B cell (primary cell): ENCODE measurements at regions not wholly inside any gene's neighbourhood (a gene's known extent, or its start where the extent isn't known, plus 50 kb on each side); places are given as distances from the start of the nearest gene placed in this dataset.

Source experiments
- ATAC-seq: fragments of 200-7000 bp; cut with Tn5 transposase; one replicate; pipeline ENCODE4 v1.10.0; 2021; ENCODE audit warnings: low read depth, mild to moderate bottlenecking, moderate number of reproducible peaks, moderate library complexity
- CTCF ChIA-PET: fragments of 350-600 bp; sonication (Branson Sonifier 250); formaldehyde crosslinking; loops from one replicate; lab custom pipeline; 2021; ENCODE audit warnings: antibody characterized with exemption, inconsistent platforms; lab: Charles Lee
- POLR2A ChIA-PET: fragments of 350-600 bp; sonication (Branson Sonifier 250); formaldehyde crosslinking; loops from one replicate; lab custom pipeline; 2021; ENCODE audit warnings: antibody characterized with exemption; lab: Charles Lee
- DNase-seq: peaks from one replicate; pipeline ENCODE4 v3.0.0; 2013
- H2AFZ ChIP-seq: 2 replicates; pipeline ENCODE4 v1.6.1; 2012; ENCODE audit warnings: mild to moderate bottlenecking, low read depth, low read length; ENCODE audit not compliant: insufficient read depth, poor library complexity, severe bottlenecking
- H3K27ac ChIP-seq, 2 donors: 1 replicate in 1 of 2; 2 replicates in 1 of 2; pipeline ENCODE4 v1.5.1; 2012 to 2013; ENCODE audit warnings: low read length in 2 of 2, mild to moderate bottlenecking in 2 of 2, moderate library complexity in 1 of 2
- H3K27me3 ChIP-seq, 4 experiments: fragments of 200-600 bp in 1 of 4; sonication (generic) in 1 of 4; replicated peaks in 1 of 4; 1 replicate in 2 of 4; 2 replicates in 2 of 4; pipeline versions ENCODE4 v1.6.1 to v1.7.0; 2013 to 2016; ENCODE audit warnings: low read length in 3 of 4, mild to moderate bottlenecking in 2 of 4, mixed read lengths in 1 of 4, moderate library complexity in 1 of 4; ENCODE audit not compliant: insufficient read depth in 4 of 4, control insufficient read depth in 3 of 4; ENCODE audit errors: control extremely low read depth in 1 of 4
- H3K36me3 ChIP-seq, 2 experiments: replicated peaks in 1 of 2; 1 replicate in 1 of 2; 2 replicates in 1 of 2; pipeline versions ENCODE4 v1.6.1 to v1.7.1; 2013; ENCODE audit warnings: low read length in 1 of 2; ENCODE audit not compliant: insufficient read depth in 2 of 2, control insufficient read depth in 1 of 2; ENCODE audit errors: control extremely low read depth in 1 of 2, extremely low read depth in 1 of 2
- H3K4me1 ChIP-seq, 2 donors: fragments of 200-600 bp in 1 of 2; sonication (generic) in 1 of 2; 1 replicate in 1 of 2; 2 replicates in 1 of 2; pipeline versions ENCODE4 v1.5.1 to v1.6.1; 2013 to 2017; ENCODE audit warnings: low read length in 2 of 2; ENCODE audit not compliant: control insufficient read depth in 2 of 2, insufficient read depth in 2 of 2
- H3K4me2 ChIP-seq: replicated peaks from 2 replicates; pipeline ENCODE3; 2012; ENCODE audit warnings: mild to moderate bottlenecking, low read depth, low read length; ENCODE audit not compliant: poor library complexity, severe bottlenecking
- H3K4me3 ChIP-seq, 5 experiments: fragments of 200-600 bp in 1 of 5; sonication (generic) in 1 of 5; 1 replicate in 3 of 5; 2 replicates in 2 of 5; pipeline versions ENCODE4 v1.5.1 to v1.7.0; 2011 to 2016; ENCODE audit warnings: low read length in 4 of 5, mild to moderate bottlenecking in 4 of 5, low read depth in 2 of 5, control low read depth in 1 of 5, moderate library complexity in 1 of 5; ENCODE audit not compliant: insufficient read depth in 1 of 5; ENCODE audit errors: control extremely low read depth in 1 of 5, extremely low read depth in 1 of 5
- H3K79me2 ChIP-seq: fragments of 200-600 bp; sonication (generic); one replicate; pipeline ENCODE4 v1.6.0; 2016; ENCODE audit warnings: low read length; ENCODE audit not compliant: control insufficient read depth, insufficient read depth
- H3K9ac ChIP-seq: fragments of 200-600 bp; sonication (generic); 2 replicates; pipeline ENCODE4 v1.6.1; 2017; ENCODE audit warnings: mild to moderate bottlenecking, low read length, moderate library complexity
- H3K9me3 ChIP-seq, 3 donors: one replicate each; pipeline versions ENCODE4 v1.6.1 to v1.7.1; 2013; ENCODE audit warnings: low read length in 2 of 3; ENCODE audit not compliant: control insufficient read depth in 2 of 3, insufficient read depth in 1 of 3; ENCODE audit errors: control extremely low read depth in 1 of 3
- H4K20me1 ChIP-seq: 2 replicates; pipeline ENCODE4 v1.6.0; 2012; ENCODE audit warnings: mild to moderate bottlenecking, low read length; ENCODE audit not compliant: insufficient read depth, control insufficient read depth, poor library complexity, severe bottlenecking
- H3K27ac Mint-ChIP-seq: one replicate; pipeline ENCODE4 v1.8.0; 2021; ENCODE audit warnings: mixed read lengths
- H3K27me3 Mint-ChIP-seq: one replicate; pipeline ENCODE4 v1.8.0; 2021; ENCODE audit warnings: mixed read lengths
- H3K4me1 Mint-ChIP-seq: one replicate; pipeline ENCODE4 v1.8.0; 2021; ENCODE audit warnings: mixed read lengths
- H3K4me3 Mint-ChIP-seq: one replicate; pipeline ENCODE4 v1.8.0; 2021; ENCODE audit warnings: mixed read lengths
- H3K9me3 Mint-ChIP-seq: one replicate; pipeline ENCODE4 v1.8.0; 2022; ENCODE audit warnings: mixed read lengths; ENCODE audit not compliant: insufficient read depth
- CTCF ChIP-seq: fragments of 200-600 bp; IDR thresholded peaks from one replicate; pipeline ENCODE4 v1.8.0; 2022; ENCODE audit warnings: antibody characterized with exemption, mild to moderate bottlenecking
- EZH2 ChIP-seq: IDR thresholded peaks from 2 replicates; pipeline ENCODE4 v1.6.1; 2012; ENCODE audit warnings: borderline replicate concordance, low read depth, mild to moderate bottlenecking, moderate library complexity, low read length; ENCODE audit not compliant: insufficient read depth, poor library complexity, severe bottlenecking
- WGBS: methylation state at CpG from one replicate; pipeline ENCODE4 v1.1.5; 2013; ENCODE audit warnings: missing lambda C conversion rate; ENCODE audit not compliant: insufficient coverage; 5-methylcytosine and 5-hydroxymethylcytosine counted together
- intact Hi-C: fragments of 100-400 bp; cut with micrococcal nuclease; formaldehyde crosslinking; loops from one replicate; pipeline ENCODE4 v1.10.0; 2022

- no peak overlapping the region for H3K4me3 ChIP-seq
- H3K27ac ChIP-seq = no peak overlapping the region
- no peaks in the 10 kb centered on the region for H3K79me2 ChIP-seq
- peak; percentile 69 for TF ChIP-seq CTCF
- TF ChIP-seq EZH2 = no peak
- Mint-ChIP-seq H3K27ac (no peak overlapping the region), H3K27me3 (peaks cover 16% of the 10 kb centered on the region), H3K4me1 (peaks cover 15% of the 10 kb centered on the region), H3K9me3 (no peaks in the 10 kb centered on the region), H3K4me3 (peak overlapping the region; percentile 32)
- peak; percentile 72 for DNase-seq
- no peak overlapping the region for H2AFZ ChIP-seq
- ChIA-PET POLR2A (interaction anchor here (0.6 kb wide), 1 partner anchor 127 kb away, joined by 4 read pairs; no protein-coding TSS in a partner anchor), CTCF (interaction anchor here (1.6 to 7.2 kb wide), 6 partner anchors 11 to 136 kb away, joined by 4 to 81 read pairs (median 6); partner anchors contain the start of gene GSE1)
- intact Hi-C loops = loop anchor here (1.0 to 5.0 kb wide), 3 partner anchors 77 to 136 kb away; no protein-coding TSS in a partner anchor
- H3K9ac ChIP-seq = no peak overlapping the region
- peak; percentile 70 for ATAC-seq
- H3K4me1 ChIP-seq = peaks cover 11 to 14% of the 10 kb centered on the region in 2 donors
- H3K27me3 ChIP-seq = peaks cover 0 to 18% (median 7%) of the 10 kb centered on the region in 4 experiments
- peak overlapping the region; percentile 62 for H3K4me2 ChIP-seq
- no peaks in the 10 kb centered on the region for H4K20me1 ChIP-seq
- H3K36me3 ChIP-seq = no peaks in the 10 kb centered on the region
- 42% methylated on average over 22 of the region's 26 CpGs for WGBS
- H3K9me3 ChIP-seq = no peaks in the 10 kb centered on the region
These were observed 133.0 kb upstream of the GSE1 start for GRCh38 chr16:85479972-85480726.

GRCh38 chr16:85480727-85481101 is 132.4 kb upstream of the GSE1 start:
- H4K20me1 ChIP-seq = no peaks in the 10 kb centered on the region
- Mint-ChIP-seq H3K9me3 (no peaks in the 10 kb centered on the region), H3K4me3 (peak overlapping the region; percentile 7), H3K27me3 (peaks cover 15% of the 10 kb centered on the region), H3K4me1 (peaks cover 15% of the 10 kb centered on the region), H3K27ac (no peak overlapping the region)
- DNase-seq = peak; percentile 46
- ChIA-PET CTCF (interaction anchor here (0.5 to 7.2 kb wide), 8 partner anchors 10 to 291 kb away, joined by 3 to 81 read pairs (median 5); partner anchors contain the start of gene GSE1), POLR2A (no interaction called here)
- intact Hi-C loops = loop anchor here (1.0 to 5.0 kb wide), 3 partner anchors 77 to 136 kb away; no protein-coding TSS in a partner anchor
- peaks cover 0 to 18% (median 7%) of the 10 kb centered on the region in 4 experiments for H3K27me3 ChIP-seq
- H3K79me2 ChIP-seq = no peaks in the 10 kb centered on the region
- H3K36me3 ChIP-seq = no peaks in the 10 kb centered on the region
- no peaks in the 10 kb centered on the region for H3K9me3 ChIP-seq
- H3K27ac ChIP-seq = no peak overlapping the region
- 8% methylated on average over 18 of the region's 18 CpGs for WGBS
- peak overlapping the region; percentile 12 for H3K9ac ChIP-seq
- H3K4me1 ChIP-seq = peaks cover 11 to 14% of the 10 kb centered on the region in 2 donors
- no peak overlapping the region for H2AFZ ChIP-seq
- TF ChIP-seq CTCF (no peak), EZH2 (no peak)
- no peak overlapping the region for H3K4me3 ChIP-seq
- peak overlapping the region; percentile 62 for H3K4me2 ChIP-seq
- peak; percentile 64 for ATAC-seq
